ENCODE measurements at regions not wholly inside any gene's neighbourhood (a gene's known extent, or its start where the extent isn't known, plus 50 kb on each side); places are given as distances from the start of the nearest gene placed in this dataset.

DNA sequence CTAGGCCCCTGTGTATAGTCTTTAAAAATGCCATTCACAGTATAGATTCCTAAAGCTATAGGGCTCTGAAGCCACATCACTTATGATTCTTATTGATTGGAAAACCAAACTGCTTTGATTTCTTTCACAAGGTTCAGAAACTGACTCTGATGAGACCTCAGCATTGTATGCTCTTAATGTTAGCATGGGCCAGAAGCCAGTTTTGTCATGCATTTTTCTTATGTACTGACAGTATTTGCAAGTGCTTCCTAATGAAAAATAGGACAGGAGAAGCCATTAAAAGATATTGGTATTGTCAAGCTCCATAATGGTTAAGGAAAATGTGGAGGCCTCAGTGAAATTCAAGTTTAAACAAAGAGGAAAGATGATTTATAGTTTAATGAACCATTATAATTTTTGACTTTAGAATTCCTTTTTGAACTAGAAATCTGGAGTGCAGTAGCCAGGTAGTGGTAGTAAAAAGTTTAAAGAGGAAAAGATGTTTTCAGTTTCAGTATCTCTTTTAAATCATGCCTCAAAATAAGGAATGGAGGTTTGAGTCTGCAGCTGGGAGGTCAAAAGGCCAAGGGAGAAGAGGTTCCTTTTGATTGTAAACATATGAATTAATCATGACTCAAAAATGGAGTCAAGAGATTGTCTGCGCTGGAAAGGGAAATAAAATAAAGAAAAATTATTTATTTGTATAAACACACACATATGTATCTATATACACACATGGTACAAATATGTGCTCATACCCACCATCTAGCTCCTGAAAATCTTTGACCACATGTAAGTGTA, 388.1 kb upstream of the PRICKLE1 start:
- TF ChIP-seq, protein P1, sequence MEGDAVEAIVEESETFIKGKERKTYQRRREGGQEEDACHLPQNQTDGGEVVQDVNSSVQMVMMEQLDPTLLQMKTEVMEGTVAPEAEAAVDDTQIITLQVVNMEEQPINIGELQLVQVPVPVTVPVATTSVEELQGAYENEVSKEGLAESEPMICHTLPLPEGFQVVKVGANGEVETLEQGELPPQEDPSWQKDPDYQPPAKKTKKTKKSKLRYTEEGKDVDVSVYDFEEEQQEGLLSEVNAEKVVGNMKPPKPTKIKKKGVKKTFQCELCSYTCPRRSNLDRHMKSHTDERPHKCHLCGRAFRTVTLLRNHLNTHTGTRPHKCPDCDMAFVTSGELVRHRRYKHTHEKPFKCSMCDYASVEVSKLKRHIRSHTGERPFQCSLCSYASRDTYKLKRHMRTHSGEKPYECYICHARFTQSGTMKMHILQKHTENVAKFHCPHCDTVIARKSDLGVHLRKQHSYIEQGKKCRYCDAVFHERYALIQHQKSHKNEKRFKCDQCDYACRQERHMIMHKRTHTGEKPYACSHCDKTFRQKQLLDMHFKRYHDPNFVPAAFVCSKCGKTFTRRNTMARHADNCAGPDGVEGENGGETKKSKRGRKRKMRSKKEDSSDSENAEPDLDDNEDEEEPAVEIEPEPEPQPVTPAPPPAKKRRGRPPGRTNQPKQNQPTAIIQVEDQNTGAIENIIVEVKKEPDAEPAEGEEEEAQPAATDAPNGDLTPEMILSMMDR (IDR thresholded peaks at IDR 0.05; ENCODE audit: poor library complexity, severe bottlenecking): no peak
- TF ChIP-seq EZH2 (IDR thresholded peaks at IDR 0.05; ENCODE audit: borderline replicate concordance, insufficient read depth, low read length, poor library complexity, severe bottlenecking): no peak
- TF ChIP-seq TAF1 (IDR thresholded peaks at IDR 0.05; ENCODE audit: low read depth): no peak
